GM21423 (cell line): ENCODE measurements at regions not wholly inside any gene's neighbourhood (a gene's known extent, or its start where the extent isn't known, plus 50 kb on each side); places are given as distances from the start of the nearest gene placed in this dataset.

Source experiments
- ATAC-seq: cut with Tn5 transposase; IDR thresholded peaks from one replicate; pipeline ENCODE4 v1.9.1; 2021; ENCODE audit warnings: mild to moderate bottlenecking, moderate library complexity; ENCODE audit not compliant: unreplicated experiment

GRCh38 chr9:80352967-80353366 is 781.2 kb downstream of the TLE4 start:
- no peak for ATAC-seq

GRCh38 chr9:80351612-80352011 is 779.8 kb downstream of the TLE4 start:
- ATAC-seq, result no peak

GRCh38 chr9:80326105-80326504 is 754.3 kb downstream of the TLE4 start:
- no peak for ATAC-seq

- ATAC-seq, result no peak
These were observed 749.2 kb downstream of the TLE4 start for GRCh38 chr9:80320916-80321315.

GRCh38 chr9:80320480-80320879 is 748.7 kb downstream of the TLE4 start:
- ATAC-seq, result no peak

GRCh38 chr9:80305136-80305535 is 733.4 kb downstream of the TLE4 start:
- ATAC-seq, result no peak

- ATAC-seq, result no peak
These were observed 723.2 kb downstream of the TLE4 start for GRCh38 chr9:80294955-80295354.

GRCh38 chr9:80294318-80294717 is 722.6 kb downstream of the TLE4 start:
- no peak for ATAC-seq

GRCh38 chr9:80292231-80292630 is 720.5 kb downstream of the TLE4 start:
- ATAC-seq, result no peak

- no peak for ATAC-seq
These were observed 713.6 kb downstream of the TLE4 start for GRCh38 chr9:80285326-80285725.

- ATAC-seq, result no peak
These were observed 711.0 kb downstream of the TLE4 start for GRCh38 chr9:80282766-80283165.

- no peak for ATAC-seq
These were observed 687.3 kb downstream of the TLE4 start for GRCh38 chr9:80259079-80259478.

GRCh38 chr9:80251778-80252177 is 680.0 kb downstream of the TLE4 start:
- no peak for ATAC-seq

- no peak for ATAC-seq
These were observed 670.3 kb downstream of the TLE4 start for GRCh38 chr9:80242022-80242421.

- no peak for ATAC-seq
These were observed 664.0 kb downstream of the TLE4 start for GRCh38 chr9:80235752-80236151.

- no peak for ATAC-seq
These were observed 662.1 kb downstream of the TLE4 start for GRCh38 chr9:80233906-80234305.

- ATAC-seq, result no peak
These were observed 661.5 kb downstream of the TLE4 start for GRCh38 chr9:80233102-80233843.

GRCh38 chr9:80231318-80232236 is 659.8 kb downstream of the TLE4 start:
- no peak for ATAC-seq

- no peak for ATAC-seq
These were observed 652.1 kb downstream of the TLE4 start for GRCh38 chr9:80223897-80224296.

GRCh38 chr9:80222466-80223169 is 650.9 kb downstream of the TLE4 start:
- ATAC-seq, result no peak

GRCh38 chr9:80218328-80218727 is 646.6 kb downstream of the TLE4 start:
- no peak for ATAC-seq
